HFFc6 (cell line): ENCODE measurements at regions not wholly inside any gene's neighbourhood (a gene's known extent, or its start where the extent isn't known, plus 50 kb on each side); places are given as distances from the start of the nearest gene placed in this dataset.

ENCODE experiments used
- DNase-seq: peaks from one replicate; pipeline ENCODE4 v3.0.0-alpha.2; 2018
- H3K27ac Mint-ChIP-seq: 2 replicates; pipeline ENCODE4 v1.8.0; 2020; ENCODE audit warnings: mild to moderate bottlenecking, mixed read lengths
- H3K27me3 Mint-ChIP-seq: 2 replicates; pipeline ENCODE4 v1.8.0; 2021; ENCODE audit warnings: mild to moderate bottlenecking, moderate library complexity, mixed read lengths; ENCODE audit not compliant: insufficient read depth
- H3K36me3 Mint-ChIP-seq: 2 replicates; pipeline ENCODE4 v1.8.0; 2021; ENCODE audit warnings: low read depth, mixed read lengths
- H3K4me1 Mint-ChIP-seq: 2 replicates; pipeline ENCODE4 v1.8.0; 2020; ENCODE audit warnings: low read depth, mixed read lengths
- H3K4me3 Mint-ChIP-seq: 2 replicates; pipeline ENCODE4 v1.8.0; 2020; ENCODE audit warnings: mild to moderate bottlenecking, moderate library complexity, mixed read lengths
- H3K9me3 Mint-ChIP-seq: 2 replicates; pipeline ENCODE4 v1.8.0; 2020; ENCODE audit warnings: mild to moderate bottlenecking, mixed read lengths
- CTCF ChIP-seq: fragments of 200-600 bp; sonication (generic); IDR thresholded peaks from 2 replicates; pipeline ENCODE4 v1.5.0; 2021; ENCODE audit warnings: antibody characterized with exemption, mild to moderate bottlenecking

- no peaks in the 10 kb centered on the region for H3K9me3 Mint-ChIP-seq
- TF ChIP-seq CTCF, result no peak
- no peaks in the 10 kb centered on the region; the same call in 1 of the 2 replicates for H3K36me3 Mint-ChIP-seq
- peaks cover 8% of the 10 kb centered on the region for H3K27me3 Mint-ChIP-seq
- peaks cover 27% of the 10 kb centered on the region for H3K4me1 Mint-ChIP-seq
- DNase-seq, result no peak
- H3K27ac Mint-ChIP-seq, result peak overlapping the region; percentile 11; the same call in 1 of the 2 replicates
- H3K4me3 Mint-ChIP-seq, result no peak overlapping the region
These were observed 67.2 kb upstream of the IER5L start for GRCh38 chr9:129245276-129245675.

GRCh38 chr9:129242971-129243561 lies 65.0 kb upstream of the IER5L start:
- TF ChIP-seq CTCF, result no peak
- no peaks in the 10 kb centered on the region for H3K36me3 Mint-ChIP-seq
- peak overlapping the region; percentile 13; the same call in 1 of the 2 replicates for H3K4me3 Mint-ChIP-seq
- peak overlapping the region; percentile 66; the same call in 1 of the 2 replicates for H3K27ac Mint-ChIP-seq
- H3K4me1 Mint-ChIP-seq, result peaks cover 28% of the 10 kb centered on the region
- H3K27me3 Mint-ChIP-seq, result peaks cover 5% of the 10 kb centered on the region
- no peaks in the 10 kb centered on the region for H3K9me3 Mint-ChIP-seq
- peak; percentile 36 for DNase-seq

- Mint-ChIP-seq H3K27ac (no peak overlapping the region), H3K9me3 (no peaks in the 10 kb centered on the region), H3K27me3 (peaks cover 5% of the 10 kb centered on the region), H3K4me1 (peaks cover 35% of the 10 kb centered on the region), H3K4me3 (no peak overlapping the region), H3K36me3 (no peaks in the 10 kb centered on the region)
- DNase-seq, result no peak
- no peak for TF ChIP-seq CTCF
These were observed 64.3 kb upstream of the IER5L start for GRCh38 chr9:129242191-129242941.

GRCh38 chr9:129241725-129242124 lies 63.7 kb upstream of the IER5L start:
- H3K4me3 Mint-ChIP-seq, result no peak overlapping the region
- H3K4me1 Mint-ChIP-seq, result peaks cover 41% of the 10 kb centered on the region
- no peak for DNase-seq
- no peak for TF ChIP-seq CTCF
- no peaks in the 10 kb centered on the region for H3K36me3 Mint-ChIP-seq
- peaks cover 5% of the 10 kb centered on the region for H3K27me3 Mint-ChIP-seq
- no peaks in the 10 kb centered on the region for H3K9me3 Mint-ChIP-seq
- H3K27ac Mint-ChIP-seq, result no peak overlapping the region

GRCh38 chr9:129240581-129241211 lies 62.6 kb upstream of the IER5L start:
- no peak for TF ChIP-seq CTCF
- no peak for DNase-seq
- Mint-ChIP-seq H3K4me3 (no peak overlapping the region), H3K27me3 (peaks cover 5% of the 10 kb centered on the region), H3K27ac (no peak overlapping the region), H3K36me3 (no peaks in the 10 kb centered on the region), H3K9me3 (no peaks in the 10 kb centered on the region), H3K4me1 (peaks cover 39% of the 10 kb centered on the region)
